Activated CD8-positive, alpha-beta memory T cell treated with anti-CD3 and anti-CD28 coated beads, Interleukin-2, amount 50 U/mL, for 48 hours (primary cell): ENCODE measurements at regions not wholly inside any gene's neighbourhood (a gene's known extent, or its start where the extent isn't known, plus 50 kb on each side); places are given as distances from the start of the nearest gene placed in this dataset.
A peak's percentile ranks its signal among the peaks of the same experiment; 100 is the strongest.

ENCODE experiments used
- DNase-seq: peaks from one replicate; pipeline ENCODE4 v3.0.0-alpha.2; 2020

DNA sequence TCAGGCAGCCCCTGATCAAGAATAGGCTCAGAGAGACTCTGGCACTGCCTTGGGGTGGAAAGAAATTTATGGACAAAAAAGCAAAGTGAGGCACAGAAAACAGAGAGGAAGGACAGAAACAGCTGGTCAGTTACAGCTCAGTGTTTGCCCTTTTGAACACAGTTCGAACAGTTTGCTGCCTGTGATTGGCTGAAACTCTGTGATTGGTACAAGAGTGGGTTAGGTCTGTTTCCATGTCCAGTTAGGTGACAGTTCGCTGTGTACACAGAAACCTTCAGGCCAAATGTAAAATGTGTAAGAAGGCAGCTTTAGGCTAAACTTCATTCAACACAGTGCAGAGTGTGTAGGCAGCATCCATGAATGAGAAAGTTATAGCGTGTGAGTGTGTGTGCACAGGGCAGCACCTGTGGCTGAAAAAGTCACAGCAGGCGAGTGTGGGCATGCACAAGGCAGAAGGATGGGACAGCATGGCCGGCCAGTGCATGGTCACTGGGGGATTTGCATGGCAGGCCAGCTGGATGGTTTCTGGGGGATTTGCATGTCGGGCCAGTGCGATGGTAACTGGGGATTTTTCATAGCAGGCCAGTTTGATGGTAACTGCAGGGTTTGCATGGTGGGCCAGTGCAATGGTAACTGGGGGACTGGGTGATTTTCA, 75.4 kb upstream of the FRMD1 start:
- DNase-seq: peak; percentile 1

DNA sequence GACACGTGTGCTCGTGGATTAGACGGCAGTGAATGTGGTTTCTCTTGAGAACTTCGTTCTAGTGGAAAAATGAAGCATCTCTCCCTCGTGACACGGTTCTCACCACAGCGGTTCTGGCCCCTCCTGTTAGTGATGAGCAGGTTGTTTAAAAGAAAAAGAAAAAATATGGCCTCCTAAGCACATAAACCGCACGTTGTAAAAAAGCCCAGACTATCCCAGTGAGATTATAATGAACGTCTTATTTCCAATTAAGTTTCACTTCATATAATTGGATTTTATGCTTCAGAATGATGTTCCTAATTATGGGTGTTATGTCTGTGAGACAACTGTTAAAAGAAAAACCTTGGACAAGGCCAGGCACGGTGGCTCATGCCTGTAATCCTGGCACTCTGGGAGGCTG, 74.5 kb upstream of the FRMD1 start:
- DNase-seq: peak; percentile 7

DNA sequence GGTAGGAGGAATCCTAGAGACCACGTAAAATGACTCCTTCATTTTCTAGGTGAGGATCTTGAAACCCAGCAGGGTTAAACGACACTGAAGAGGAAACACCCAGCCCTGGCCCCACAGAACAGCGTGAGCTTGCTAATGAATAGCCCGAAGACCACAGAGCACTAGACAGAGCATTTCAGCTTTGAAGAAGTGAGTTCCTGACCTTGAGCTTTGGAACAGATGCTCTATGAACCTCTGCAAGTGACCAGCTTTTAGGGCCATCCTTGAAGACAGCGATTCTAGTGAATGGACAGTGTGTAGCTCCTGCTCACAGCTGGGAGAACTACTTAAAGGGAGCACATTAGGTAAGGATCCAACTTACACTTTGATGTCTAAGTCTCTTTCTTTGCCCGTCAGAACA, 74.0 kb upstream of the FRMD1 start:
- no peak for DNase-seq

DNA sequence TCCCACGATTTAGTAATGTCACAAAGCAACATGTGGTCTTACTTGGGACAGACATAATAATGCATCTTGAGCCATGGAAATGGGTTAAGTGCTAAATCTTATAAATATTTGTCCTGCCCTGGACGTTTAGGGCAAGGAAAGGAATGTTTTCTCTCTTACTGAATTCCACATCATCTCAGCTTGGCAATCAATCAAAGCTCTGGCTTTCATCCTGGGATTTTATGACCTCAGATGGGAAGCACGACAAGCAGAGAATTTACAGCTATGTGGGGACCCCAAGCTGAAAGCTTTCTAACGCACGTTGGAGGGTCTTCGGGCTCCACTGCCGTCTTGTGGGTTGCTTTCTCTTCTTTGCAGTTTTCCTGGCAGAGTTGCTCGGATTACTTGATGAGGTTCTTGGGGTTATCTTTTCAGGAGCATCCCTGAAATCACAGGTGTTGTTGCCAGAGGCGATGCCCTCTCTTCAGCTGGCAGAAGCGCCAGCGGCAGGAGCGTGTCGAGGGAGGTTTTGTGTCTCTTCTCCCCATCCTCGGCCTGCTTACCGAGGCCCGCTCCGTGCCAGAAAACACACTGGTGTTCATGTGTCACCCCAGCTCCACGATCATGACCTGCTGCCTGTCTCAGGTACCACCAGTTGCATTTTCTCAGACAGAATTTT, 73.4 kb upstream of the FRMD1 start:
- peak; percentile 18 for DNase-seq

DNA sequence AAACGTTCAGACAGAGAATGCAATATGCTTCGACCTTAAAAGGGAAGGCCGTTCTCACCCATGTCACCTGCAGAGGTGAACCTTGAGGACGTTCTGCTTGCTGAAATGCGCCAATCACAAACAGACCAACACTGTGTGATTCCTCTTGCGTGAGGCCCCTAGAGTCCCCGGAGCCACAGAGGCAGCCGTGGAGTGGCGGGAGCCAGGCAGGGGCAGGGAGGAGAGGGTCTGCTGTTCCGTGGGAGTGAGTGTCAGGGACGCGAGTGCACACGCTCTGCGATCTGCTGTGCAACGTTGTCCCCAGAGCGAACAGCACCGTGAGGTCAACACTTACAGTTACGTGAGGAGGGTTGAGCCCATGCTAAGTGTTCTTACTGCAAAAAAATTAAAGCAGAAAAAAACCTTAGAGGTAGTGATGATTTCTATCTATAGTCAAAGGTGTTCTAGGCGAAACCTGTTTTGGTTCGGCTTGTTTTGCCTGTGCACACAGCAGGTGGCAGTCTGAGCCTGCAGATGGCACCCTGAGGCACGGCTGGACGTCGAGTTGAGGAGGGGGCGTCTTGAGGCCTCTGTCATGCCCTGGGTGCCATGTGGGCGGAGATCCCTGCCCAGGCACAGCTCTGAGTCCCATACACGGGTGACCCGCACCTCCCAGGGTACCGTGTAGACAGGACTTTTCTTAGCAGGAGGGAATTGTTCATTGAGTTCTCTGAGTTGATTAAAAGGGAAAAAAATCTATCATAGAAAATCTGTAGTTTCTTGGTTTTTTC, 71.7 kb upstream of the FRMD1 start:
- peak; percentile 12 for DNase-seq

DNA sequence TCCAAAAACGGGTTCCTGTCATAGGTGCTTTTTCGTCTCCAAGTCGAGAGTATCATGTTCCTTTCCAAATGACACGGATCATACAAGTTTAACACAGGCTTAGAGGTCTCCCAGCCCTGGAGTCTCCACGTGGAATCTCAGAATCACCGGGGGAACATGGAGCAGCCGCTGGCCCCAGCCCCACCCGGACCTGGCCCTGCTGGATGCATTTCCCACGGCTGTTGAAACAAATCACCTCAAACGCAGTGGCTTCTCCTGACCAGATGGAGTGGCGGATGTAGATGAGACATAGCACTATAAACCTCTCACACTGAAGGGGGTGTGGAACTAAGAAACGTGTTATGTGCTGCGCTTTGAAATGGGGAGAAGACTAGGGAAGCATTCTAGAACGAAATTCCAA, 70.0 kb upstream of the FRMD1 start:
- no peak for DNase-seq

DNA sequence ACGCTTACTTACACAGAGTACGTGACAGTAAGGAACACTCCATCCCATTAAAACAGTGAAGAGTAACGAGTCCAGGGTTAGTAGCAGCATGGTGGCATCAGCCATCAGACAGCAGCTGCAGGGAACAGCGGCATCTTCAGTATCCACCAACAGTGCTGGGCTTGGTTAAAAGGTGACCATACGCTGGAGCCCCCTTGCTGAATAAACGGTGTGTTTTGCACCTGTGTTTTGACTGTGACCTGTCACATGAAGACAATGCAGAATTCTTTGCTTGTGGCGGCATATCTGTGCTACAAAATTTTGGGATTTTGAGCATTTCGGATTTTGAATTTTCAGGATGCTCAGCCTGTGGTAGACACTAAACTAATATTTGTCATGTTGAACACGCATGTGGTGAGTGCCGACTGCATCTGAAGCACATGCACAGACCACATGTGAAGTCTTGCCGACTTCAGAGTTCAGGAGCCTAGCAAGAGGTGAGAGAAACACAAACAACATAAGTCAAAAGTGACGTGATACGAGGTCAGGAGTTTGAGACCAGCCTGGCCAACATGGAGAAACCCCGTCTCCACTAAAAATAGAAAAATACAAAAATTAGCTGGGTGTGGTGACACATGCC, 69.3 kb upstream of the FRMD1 start:
- DNase-seq: no peak

DNA sequence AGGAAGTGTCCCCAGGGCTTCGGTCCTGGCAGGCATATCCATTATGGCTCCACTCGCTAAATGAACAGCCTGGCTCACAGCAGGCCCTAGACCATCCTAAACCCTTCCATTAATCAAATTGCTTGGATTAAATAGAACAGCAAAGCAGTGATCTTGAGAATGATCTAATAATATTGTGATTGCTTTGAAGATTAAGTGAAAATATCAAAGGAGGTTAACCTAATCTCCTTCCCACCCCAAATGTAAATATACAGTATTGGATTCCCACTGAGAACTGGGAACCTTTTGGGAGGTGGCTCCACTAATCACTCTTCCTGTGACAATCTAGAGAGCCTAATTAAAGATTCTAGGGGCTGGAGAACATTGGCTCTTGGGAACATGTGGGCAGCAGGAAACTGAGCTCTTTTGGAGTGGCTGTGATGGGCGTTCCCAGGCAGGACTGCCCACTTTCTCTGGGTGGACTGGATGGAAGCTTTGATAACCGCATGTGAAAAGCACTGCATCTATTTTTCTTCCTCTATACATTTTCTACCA, 68.3 kb upstream of the FRMD1 start:
- peak; percentile 4 for DNase-seq

DNA sequence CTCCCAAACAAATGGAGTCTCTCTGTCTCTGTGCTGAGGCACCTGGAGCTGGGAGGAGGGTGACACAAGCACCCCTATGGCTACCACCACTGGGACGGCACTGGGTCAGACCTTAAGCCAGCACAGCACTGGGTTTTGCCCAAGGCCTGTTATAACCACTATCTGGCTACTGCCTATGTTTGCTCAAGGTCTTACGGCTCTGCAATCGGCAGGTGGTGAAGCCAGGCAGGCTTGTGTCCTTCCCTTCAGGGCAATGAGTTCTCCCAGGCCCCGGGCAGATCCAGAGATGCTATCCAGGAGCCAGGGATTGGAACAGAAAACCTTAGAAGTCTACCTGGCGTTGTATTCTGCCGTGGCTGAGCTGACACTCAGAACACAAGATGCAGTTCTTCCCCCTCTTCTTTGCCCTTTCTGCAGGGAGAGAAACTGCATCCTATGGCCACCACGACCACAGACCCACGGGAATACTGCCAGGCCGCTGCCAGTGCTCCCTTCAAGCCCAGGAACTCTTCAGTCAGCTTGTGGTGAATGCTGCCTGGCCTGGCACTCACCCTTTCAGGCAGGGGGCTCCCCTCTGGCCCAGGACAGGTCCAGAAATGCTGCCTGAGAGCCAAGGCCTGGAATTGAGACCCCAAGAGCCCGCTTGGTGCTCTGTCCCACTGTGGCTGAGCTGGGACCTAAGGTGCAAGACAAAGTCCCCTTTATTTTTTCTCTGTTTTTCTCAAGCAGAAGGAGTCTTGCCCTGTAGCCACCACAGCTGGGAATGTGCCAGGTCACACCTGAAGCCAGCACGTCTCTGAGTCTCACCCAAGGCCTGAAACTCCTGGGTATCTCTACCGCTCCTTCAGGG, 67.0 kb upstream of the FRMD1 start:
- DNase-seq: peak; percentile 20

DNA sequence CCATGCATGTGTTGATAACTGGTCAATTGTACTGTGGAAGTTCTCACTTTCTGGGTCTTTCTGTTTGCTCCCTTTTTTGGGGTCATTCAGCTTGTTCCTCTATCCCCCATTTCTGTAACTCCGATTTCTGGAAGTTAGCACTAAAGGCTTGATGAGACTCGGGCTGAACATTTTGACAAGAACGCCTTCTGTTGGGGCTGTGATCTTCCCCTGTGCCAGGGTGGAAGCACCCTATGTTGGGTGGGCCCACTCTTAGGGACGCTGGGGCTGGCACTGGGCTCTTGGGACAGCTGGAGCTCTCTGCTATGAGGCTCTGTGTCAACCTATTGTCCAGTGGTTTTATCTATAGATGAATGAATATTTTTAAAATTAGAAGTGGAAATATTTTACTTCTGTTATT, 60.1 kb upstream of the FRMD1 start:
- no peak for DNase-seq

DNA sequence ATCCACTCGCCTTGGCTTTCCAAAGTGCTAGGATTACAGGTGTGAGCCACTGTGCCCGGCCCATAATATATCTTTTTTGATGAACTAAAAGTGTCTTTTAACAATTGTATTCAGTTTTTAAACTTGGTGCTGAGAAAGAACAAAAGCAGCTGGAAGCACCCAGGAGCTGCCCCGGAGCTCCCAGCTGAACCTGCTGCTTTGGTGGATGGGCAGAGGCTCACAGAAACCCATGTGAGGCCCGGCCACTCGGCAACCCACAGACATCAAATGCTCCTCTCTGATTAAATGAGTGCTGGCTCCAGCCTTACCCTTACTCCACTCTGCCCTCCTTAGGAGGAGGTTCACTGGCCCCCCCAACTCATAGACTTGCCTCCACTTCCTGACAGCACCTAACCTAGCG, 59.4 kb upstream of the FRMD1 start:
- no peak for DNase-seq

DNA sequence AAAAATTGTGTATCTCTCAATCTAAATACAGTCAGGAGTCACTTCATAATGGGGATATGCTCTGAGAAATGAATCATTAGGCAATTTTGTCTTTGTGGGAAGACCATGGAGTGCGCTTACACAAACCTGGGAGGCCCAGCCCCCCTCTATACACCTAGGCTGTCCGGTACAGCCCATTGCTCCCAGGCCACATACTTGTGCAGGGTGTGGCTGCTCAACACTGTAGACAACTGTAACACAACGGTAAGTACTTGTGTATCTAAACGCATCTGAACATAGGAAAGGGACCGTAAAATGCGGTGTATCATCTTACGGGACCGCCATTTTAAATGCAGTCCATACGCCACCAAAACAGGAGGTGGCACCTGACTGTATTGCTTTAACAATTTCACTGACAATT, 58.0 kb upstream of the FRMD1 start:
- no peak for DNase-seq

DNA sequence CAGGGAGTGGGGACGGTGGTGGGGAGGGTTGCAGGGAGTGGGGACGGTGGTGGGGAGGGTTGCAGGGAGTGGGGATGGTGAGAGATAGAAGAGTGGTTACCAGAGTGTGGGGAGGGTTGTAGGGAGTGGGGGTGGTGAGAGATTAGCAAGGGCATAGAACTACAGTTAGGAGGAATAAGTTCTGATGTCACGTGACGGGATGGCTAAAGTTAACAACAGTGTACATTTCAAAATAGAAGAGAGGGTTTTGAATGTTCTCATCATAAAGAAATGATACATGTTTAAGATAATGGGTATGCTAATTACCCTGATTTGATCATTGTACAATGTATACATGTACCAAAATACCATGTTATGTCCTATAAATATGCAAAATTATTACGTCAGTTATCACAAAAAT, 57.6 kb upstream of the FRMD1 start:
- DNase-seq: no peak

DNA sequence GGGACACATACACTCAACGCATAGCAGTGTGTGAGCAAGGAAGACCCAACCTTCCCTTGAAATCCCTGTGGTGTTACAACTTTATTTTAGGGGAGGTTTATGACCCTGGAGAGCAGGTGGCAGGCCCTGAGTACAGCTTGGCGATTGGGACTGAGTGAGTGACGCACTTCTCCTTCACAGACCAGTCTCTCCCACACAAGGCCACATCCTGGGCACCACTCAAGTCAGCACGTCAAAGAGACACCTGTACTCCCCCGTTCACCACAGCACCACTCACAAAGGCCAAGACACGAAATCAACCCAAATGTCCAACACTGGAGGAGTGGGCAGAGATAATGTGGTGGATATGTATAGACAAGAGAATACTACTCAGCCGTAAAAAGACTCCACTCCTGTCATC, 57.0 kb upstream of the FRMD1 start:
- DNase-seq: no peak

DNA sequence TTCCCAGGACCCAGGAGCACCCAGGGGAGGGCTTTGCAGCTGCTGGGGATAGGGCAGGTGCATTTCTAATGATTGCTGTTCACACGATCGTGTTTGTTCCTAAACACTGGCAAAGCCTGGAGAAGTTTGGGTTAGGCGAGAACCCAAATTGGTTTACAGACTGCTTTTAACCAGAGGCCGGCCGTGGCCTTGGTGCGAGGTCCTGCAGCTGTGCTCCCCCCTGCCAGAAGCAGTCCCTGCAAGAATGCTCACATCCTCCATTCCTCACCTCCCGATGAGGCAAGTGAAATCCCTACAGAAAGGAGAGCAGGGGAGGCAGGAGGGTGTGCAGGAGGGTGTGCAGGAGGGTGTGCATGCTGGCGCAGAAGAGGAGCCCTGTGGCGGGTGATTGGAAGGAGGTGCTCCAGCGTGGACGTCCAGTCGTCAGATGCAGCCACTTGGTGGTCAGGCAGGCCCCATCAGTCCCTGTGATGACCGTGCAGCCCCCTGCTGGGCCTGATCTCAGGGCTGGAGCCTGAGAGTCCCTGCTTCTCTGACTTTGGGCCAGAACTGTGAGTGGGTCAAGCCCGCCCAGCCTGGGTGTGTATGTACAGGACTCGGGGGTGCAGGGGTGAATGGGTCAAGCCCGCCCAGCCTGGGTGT, 55.7 kb upstream of the FRMD1 start:
- no peak for DNase-seq

DNA sequence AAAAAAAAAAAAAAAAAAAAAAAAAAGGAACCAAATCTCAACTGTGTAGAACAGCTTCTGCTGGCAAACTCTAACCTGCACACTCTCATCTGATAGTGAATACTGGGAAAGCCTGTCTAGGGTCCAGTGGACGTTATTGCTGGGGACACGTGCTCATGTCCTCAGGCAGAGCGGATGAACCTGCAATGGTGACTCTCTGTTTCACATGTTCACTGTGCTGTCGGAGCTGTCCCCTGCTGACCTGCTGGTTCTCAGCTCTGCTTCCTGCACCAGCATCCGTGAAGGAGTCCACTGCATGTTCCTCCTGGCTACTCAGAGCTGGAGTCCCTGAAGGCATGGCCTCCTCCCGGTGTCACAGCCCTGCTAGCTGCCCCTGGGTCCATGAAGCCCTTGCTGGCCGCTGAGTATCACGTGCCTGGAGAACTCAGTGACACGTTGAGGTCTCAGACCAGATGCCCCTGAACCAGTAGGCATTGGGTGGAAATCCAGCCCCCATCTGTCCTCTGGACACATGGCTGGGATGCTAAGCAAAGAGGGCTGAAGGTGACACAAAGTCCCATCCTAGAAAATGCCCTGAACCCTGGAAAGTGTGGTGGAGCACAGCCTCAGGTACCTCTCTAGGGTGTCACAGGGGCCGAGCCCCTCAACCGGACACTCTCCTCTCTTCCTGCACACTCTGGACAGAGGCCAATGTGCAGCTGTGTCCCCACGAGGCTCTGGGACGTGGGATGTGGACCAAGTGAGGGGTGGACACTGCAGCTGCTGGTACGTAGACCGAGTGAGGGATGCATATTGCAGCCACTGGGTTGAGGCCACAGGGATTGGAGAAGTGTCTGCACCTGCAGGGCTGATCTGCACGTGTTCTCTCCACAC, 54.9 kb upstream of the FRMD1 start:
- no peak for DNase-seq

DNA sequence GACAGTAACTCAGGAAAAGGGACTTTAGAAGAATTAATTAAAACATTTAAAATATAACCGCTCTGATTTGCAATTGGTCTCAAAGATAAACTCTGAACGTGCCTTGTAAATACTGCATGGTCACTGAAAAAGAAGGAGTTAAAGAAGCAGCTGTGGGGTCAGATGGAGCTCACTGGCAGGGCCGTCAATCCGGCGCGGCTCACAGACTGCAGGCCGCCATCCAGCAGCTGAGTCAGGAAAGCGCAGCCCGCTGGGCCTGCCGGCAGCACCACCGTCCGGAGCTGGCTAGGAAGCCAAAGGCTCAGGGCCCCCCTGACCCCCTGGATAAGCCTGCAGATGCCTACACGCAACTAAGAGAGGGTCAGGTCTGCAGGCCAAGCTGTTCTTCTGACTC, 54.2 kb upstream of the FRMD1 start:
- DNase-seq: no peak

DNA sequence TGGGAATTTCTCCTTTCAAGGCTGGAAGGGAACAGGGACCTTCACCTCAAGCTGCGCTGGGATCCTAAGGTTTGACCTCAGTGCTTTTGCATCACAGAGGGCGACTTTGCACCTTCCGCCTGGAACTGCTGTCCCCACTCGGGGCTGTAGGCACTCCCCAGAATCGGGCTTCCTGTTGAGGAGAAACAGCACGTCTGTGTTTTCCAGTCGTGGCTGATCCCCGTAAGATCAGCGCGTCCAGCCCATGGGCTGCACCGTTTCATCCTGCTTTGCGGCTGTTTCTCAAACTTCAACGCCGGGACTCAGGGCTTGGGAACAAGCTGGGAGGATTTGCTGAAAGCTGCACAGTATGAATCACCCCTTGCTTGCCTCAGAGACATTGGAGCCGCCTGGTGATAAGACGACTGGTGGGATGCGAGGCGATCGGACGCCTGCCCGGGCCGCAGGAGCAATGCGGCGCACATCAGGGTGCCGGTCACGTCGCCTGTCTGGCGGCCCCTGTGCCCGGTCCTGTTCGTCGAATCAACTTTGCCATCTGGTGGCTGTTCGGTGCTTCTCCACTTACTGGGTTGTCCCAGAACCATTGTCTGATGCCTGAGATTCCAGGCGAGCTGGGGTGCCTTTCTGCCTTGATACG, 53.6 kb upstream of the FRMD1 start:
- DNase-seq: no peak

DNA sequence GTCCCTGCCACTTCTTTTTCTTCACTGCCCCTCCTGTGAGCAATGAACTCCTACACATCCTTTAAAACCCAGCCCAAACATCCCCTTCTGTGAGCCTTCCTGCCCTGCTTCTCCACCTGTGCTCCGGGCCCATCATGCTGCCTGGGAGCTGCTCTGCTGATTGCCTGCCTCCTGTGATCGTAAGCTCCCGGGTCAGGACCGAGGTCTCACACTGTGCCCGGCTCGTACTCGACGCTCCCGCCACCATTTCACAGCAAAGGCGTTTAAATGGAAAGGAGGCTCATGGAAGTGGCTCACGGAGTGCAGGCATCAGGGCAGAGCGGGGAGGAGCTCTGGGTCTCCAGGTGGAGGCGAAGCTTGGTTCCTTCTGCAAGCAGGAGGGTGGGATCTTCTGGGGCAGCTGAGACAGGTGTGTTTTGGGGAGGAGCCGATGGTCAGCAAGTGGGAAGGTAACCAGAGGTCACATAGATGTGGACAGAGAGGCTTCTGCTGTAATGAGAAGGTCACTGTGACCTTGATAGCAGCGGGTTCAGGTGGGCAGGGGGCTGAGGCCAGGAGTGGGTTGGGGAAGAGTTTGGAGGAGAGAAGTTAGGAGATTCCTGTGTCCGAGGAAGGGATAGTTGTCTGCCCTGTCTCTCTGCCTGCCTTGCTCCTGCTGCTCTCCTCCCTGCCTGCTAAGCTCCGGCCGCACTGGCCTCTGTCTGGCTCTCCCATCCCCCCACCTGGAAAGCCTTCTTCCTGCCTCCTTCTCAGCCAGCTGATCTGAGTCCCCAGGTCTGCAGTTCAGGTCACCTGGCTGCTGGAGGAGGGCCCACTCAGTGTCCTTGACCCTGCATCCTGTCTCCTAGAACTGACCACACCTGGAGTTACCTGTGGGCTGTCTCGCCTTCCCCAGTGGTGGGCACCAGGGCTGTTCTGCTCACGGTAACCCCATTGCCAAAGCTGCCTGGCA, 52.7 kb upstream of the FRMD1 start:
- DNase-seq: no peak
